Suprapubic skin (tissue), 4 donors: ENCODE measurements at regions not wholly inside any gene's neighbourhood (a gene's known extent, or its start where the extent isn't known, plus 50 kb on each side); places are given as distances from the start of the nearest gene placed in this dataset.
"Not testable (repeated sequence)": the region's sequence is repeated elsewhere in the genome, so short reads cannot be mapped to it uniquely, and the experiment has no call there.

Source experiments
- DNase-seq, 2 donors: peaks; one replicate each; pipeline ENCODE4 v3.0.0-alpha.2; 2019; ENCODE audit warnings: low spot score in 2 of 2
- H3K27ac ChIP-seq: fragments of 200-600 bp; sonication (generic); one replicate; pipeline ENCODE4 v1.5.1; 2019
- H3K27me3 ChIP-seq: fragments of 200-600 bp; sonication (generic); one replicate; pipeline ENCODE4 v1.5.1; 2019
- H3K36me3 ChIP-seq: fragments of 200-600 bp; sonication (generic); one replicate; pipeline ENCODE4 v1.5.1; 2019
- H3K4me1 ChIP-seq: fragments of 200-600 bp; sonication (generic); one replicate; pipeline ENCODE4 v1.5.1; 2019
- H3K4me3 ChIP-seq: fragments of 200-600 bp; sonication (generic); one replicate; pipeline ENCODE4 v1.5.1; 2019; ENCODE audit warnings: mild to moderate bottlenecking
- H3K9me3 ChIP-seq: fragments of 200-600 bp; sonication (generic); one replicate; pipeline ENCODE4 v1.5.1; 2019
- CTCF ChIP-seq, 2 donors: fragments of 200-600 bp in 1 of 2; fragments of 450-650 bp in 1 of 2; sonication (generic) in 1 of 2; IDR thresholded peaks; one replicate each; pipeline ENCODE4 v1.5.1; 2016 to 2019; ENCODE audit warnings: antibody characterized with exemption in 2 of 2, mild to moderate bottlenecking in 1 of 2, moderate library complexity in 1 of 2
- EP300 ChIP-seq: sonication (generic); formaldehyde crosslinking; IDR thresholded peaks from one replicate; pipeline ENCODE4 v1.6.1; 2017; ENCODE audit warnings: antibody characterized with exemption
- POLR2A ChIP-seq, 2 donors: fragments of 450-650 bp; IDR thresholded peaks; one replicate each; pipeline ENCODE4 v1.6.1; 2017; ENCODE audit warnings: antibody characterized with exemption in 2 of 2, mild to moderate bottlenecking in 2 of 2, moderate library complexity in 2 of 2
- POLR2AphosphoS5 ChIP-seq, 3 donors: sonication (generic); formaldehyde crosslinking; IDR thresholded peaks; one replicate each; pipeline ENCODE4 v1.6.1; 2017; ENCODE audit warnings: antibody characterized with exemption in 3 of 3
- WGBS: methylation state at CpG from one replicate; pipeline ENCODE4 v1.1.5; 2018; 5-methylcytosine and 5-hydroxymethylcytosine counted together

GRCh38 chr14:35932136-35932535, 106.0 kb downstream of the BRMS1L start:
- Histone ChIP-seq H3K9me3 (no peaks in the 10 kb centered on the region), H3K27me3 (peaks cover 3% of the 10 kb centered on the region), H3K36me3 (no peaks in the 10 kb centered on the region), H3K27ac (no peak overlapping the region), H3K4me1 (no peaks in the 10 kb centered on the region), H3K4me3 (no peak overlapping the region)
- DNase-seq, result no peak
- TF ChIP-seq POLR2AphosphoS5 (IDR thresholded peaks at IDR 0.05), result no peak
- no peak for TF ChIP-seq POLR2A (IDR thresholded peaks at IDR 0.05)
- no peak for TF ChIP-seq CTCF (IDR thresholded peaks at IDR 0.05)
- TF ChIP-seq EP300, result no peak

- Histone ChIP-seq H3K27ac (no peak overlapping the region), H3K36me3 (no peaks in the 10 kb centered on the region), H3K4me1 (no peaks in the 10 kb centered on the region), H3K9me3 (no peaks in the 10 kb centered on the region), H3K27me3 (peaks cover 3% of the 10 kb centered on the region), H3K4me3 (no peak overlapping the region)
- no peak for TF ChIP-seq EP300
- TF ChIP-seq POLR2A (IDR thresholded peaks at IDR 0.05), result no peak
- no peak for TF ChIP-seq POLR2AphosphoS5 (IDR thresholded peaks at IDR 0.05)
- TF ChIP-seq CTCF (IDR thresholded peaks at IDR 0.05), result no peak
- DNase-seq, result no peak
These were observed 105.2 kb downstream of the BRMS1L start for GRCh38 chr14:35931346-35931745.

GRCh38 chr14:35929186-35929585, 103.0 kb downstream of the BRMS1L start:
- Histone ChIP-seq H3K36me3 (no peaks in the 10 kb centered on the region), H3K4me1 (no peaks in the 10 kb centered on the region), H3K4me3 (no peak overlapping the region), H3K27ac (no peak overlapping the region), H3K27me3 (no peaks in the 10 kb centered on the region), H3K9me3 (no peaks in the 10 kb centered on the region)
- 73% methylated on average over 4 of the region's 4 CpGs for WGBS
- TF ChIP-seq POLR2AphosphoS5 (IDR thresholded peaks at IDR 0.05) (no peak), CTCF (IDR thresholded peaks at IDR 0.05) (no peak), EP300 (no peak), POLR2A (IDR thresholded peaks at IDR 0.05) (no peak)
- DNase-seq, result no peak

GRCh38 chr14:35927727-35928126, 101.6 kb downstream of the BRMS1L start:
- 53% methylated on average over 3 of the region's 3 CpGs for WGBS
- Histone ChIP-seq H3K36me3 (no peaks in the 10 kb centered on the region), H3K9me3 (no peaks in the 10 kb centered on the region), H3K27ac (no peak overlapping the region), H3K4me3 (no peak overlapping the region), H3K4me1 (no peaks in the 10 kb centered on the region), H3K27me3 (no peaks in the 10 kb centered on the region)
- DNase-seq, result no peak
- no peak for TF ChIP-seq POLR2A (IDR thresholded peaks at IDR 0.05)
- no peak for TF ChIP-seq EP300
- TF ChIP-seq POLR2AphosphoS5 (IDR thresholded peaks at IDR 0.05), result no peak
- no peak for TF ChIP-seq CTCF (IDR thresholded peaks at IDR 0.05)

- Histone ChIP-seq H3K27ac (no peak overlapping the region), H3K27me3 (no peaks in the 10 kb centered on the region), H3K9me3 (no peaks in the 10 kb centered on the region), H3K4me1 (no peaks in the 10 kb centered on the region), H3K36me3 (no peaks in the 10 kb centered on the region), H3K4me3 (no peak overlapping the region)
- WGBS, result 90% methylated on average over 3 of the region's 3 CpGs
- TF ChIP-seq CTCF (IDR thresholded peaks at IDR 0.05) (no peak), POLR2A (IDR thresholded peaks at IDR 0.05) (no peak), EP300 (no peak), POLR2AphosphoS5 (IDR thresholded peaks at IDR 0.05) (no peak)
- no peak for DNase-seq
These were observed 99.2 kb downstream of the BRMS1L start for GRCh38 chr14:35925319-35925718.

- 88% methylated on average over 4 of the region's 4 CpGs for WGBS
- not testable (repeated sequence) for DNase-seq, H3K36me3 ChIP-seq, H3K27me3 ChIP-seq, H3K4me3 ChIP-seq, H3K27ac ChIP-seq, H3K4me1 ChIP-seq, H3K9me3 ChIP-seq
These were observed 96.5 kb downstream of the BRMS1L start for GRCh38 chr14:35922590-35922989.
